Endothelial cell of umbilical vein (primary cell): ENCODE measurements at regions not wholly inside any gene's neighbourhood (a gene's known extent, or its start where the extent isn't known, plus 50 kb on each side); places are given as distances from the start of the nearest gene placed in this dataset.

ENCODE experiments used
- BruUV-seq: library from RNA; stranded (reverse); fragments of 400-500 nt; replicated peaks from 2 replicates; lab custom pipeline; 2021; lab: Mats Ljungman, UMichigan
- CTCF ChIA-PET: fragments of 300-600, 350-600 bp; sonication (Branson Sonifier 250); formaldehyde crosslinking; loops from one replicate; lab custom pipeline; 2021; ENCODE audit warnings: antibody characterized with exemption, inconsistent platforms; lab: Charles Lee
- POLR2A ChIA-PET: fragments of 300-600, 350-600 bp; sonication (Branson Sonifier 250); formaldehyde crosslinking; loops from one replicate; lab custom pipeline; 2021; ENCODE audit warnings: antibody characterized with exemption, inconsistent platforms; lab: Charles Lee
- DNase-seq: peaks from one replicate; pipeline ENCODE4 v3.0.0-alpha.2; 2011; ENCODE audit warnings: low read depth, low spot score
- FAIRE-seq: peaks from 2 replicates; lab custom pipeline; 2011; peaks lifted over from hg19 to GRCh38; lab: Jason Lieb, UNC
- H2AFZ ChIP-seq: 2 replicates; pipeline ENCODE4 v1.6.0; 2012; ENCODE audit warnings: low read depth, low read length, control low read depth, inconsistent platforms
- H3K27ac ChIP-seq: 2 replicates; pipeline ENCODE4 v1.5.1; 2011; ENCODE audit warnings: low read depth, mild to moderate bottlenecking, control low read depth, low read length, moderate library complexity; ENCODE audit not compliant: insufficient read depth
- H3K27me3 ChIP-seq, 2 experiments: 2 replicates each; pipeline versions ENCODE4 v1.6.0 to v1.6.1; 2011; ENCODE audit warnings: low read length in 2 of 2, mixed read lengths in 1 of 2; ENCODE audit not compliant: control insufficient read depth in 2 of 2, insufficient read depth in 2 of 2
- H3K36me3 ChIP-seq, 2 experiments: 2 replicates in 1 of 2; 3 replicates in 1 of 2; pipeline ENCODE4 v1.5.1; 2011; ENCODE audit warnings: low read length in 2 of 2, mild to moderate bottlenecking in 1 of 2, moderate library complexity in 1 of 2; ENCODE audit not compliant: control insufficient read depth in 2 of 2, insufficient read depth in 2 of 2; ENCODE audit errors: extremely low read depth in 1 of 2
- H3K4me1 ChIP-seq: 3 replicates; pipeline ENCODE4 v1.5.1; 2011; ENCODE audit warnings: mild to moderate bottlenecking, low read length; ENCODE audit not compliant: control insufficient read depth, insufficient read depth; ENCODE audit errors: extremely low read depth
- H3K4me2 ChIP-seq: 2 replicates; pipeline ENCODE4 v1.6.1; 2011; ENCODE audit warnings: low read length, control low read depth, mixed read lengths; ENCODE audit not compliant: insufficient read depth
- H3K4me3 ChIP-seq, 3 experiments: fragments of 200-600 bp in 1 of 3; sonication (generic), shearing (Covaris generic) in 1 of 3; replicated peaks in 1 of 3; 2 replicates each; pipeline ENCODE4 v1.5.1; 2011 to 2016; ENCODE audit warnings: control low read depth in 3 of 3, low read length in 3 of 3, mild to moderate bottlenecking in 2 of 3, inconsistent platforms in 1 of 3, low read depth in 1 of 3, moderate library complexity in 1 of 3; ENCODE audit not compliant: insufficient read depth in 1 of 3
- H3K79me2 ChIP-seq: 2 replicates; pipeline ENCODE4 v1.6.0; 2012; ENCODE audit warnings: low read length, inconsistent platforms; ENCODE audit not compliant: control insufficient read depth, insufficient read depth
- H3K9ac ChIP-seq: replicated peaks from 2 replicates; pipeline ENCODE3; 2011; ENCODE audit warnings: low read length, control low read depth; ENCODE audit not compliant: insufficient read depth; ENCODE audit errors: extremely low read depth
- H3K9me1 ChIP-seq: replicated peaks from 3 replicates; pipeline ENCODE4 v1.6.0; 2011; ENCODE audit warnings: mild to moderate bottlenecking, low read length; ENCODE audit not compliant: control insufficient read depth, insufficient read depth; ENCODE audit errors: extremely low read depth
- H3K9me3 ChIP-seq: replicated peaks from 2 replicates; pipeline ENCODE4 v1.5.1; 2012; ENCODE audit warnings: low read length, inconsistent platforms; ENCODE audit not compliant: control insufficient read depth, insufficient read depth
- H4K20me1 ChIP-seq: replicated peaks from 2 replicates; pipeline ENCODE3; 2011; ENCODE audit warnings: mild to moderate bottlenecking, low read length; ENCODE audit not compliant: control insufficient read depth, insufficient read depth; ENCODE audit errors: extremely low read depth
- CTCF ChIP-seq, 2 donors: IDR thresholded peaks; 1 replicate in 1 of 2; 2 replicates in 1 of 2; pipeline ENCODE4 v1.5.1; 2011; ENCODE audit warnings: low read length in 2 of 2, mild to moderate bottlenecking in 2 of 2, moderate library complexity in 2 of 2, control low read depth in 1 of 2, inconsistent platforms in 1 of 2, low read depth in 1 of 2; ENCODE audit not compliant: insufficient read depth in 1 of 2; ENCODE audit errors: extremely low read depth in 1 of 2
- EZH2 ChIP-seq: IDR thresholded peaks from 2 replicates; pipeline ENCODE4 v1.6.1; 2012; ENCODE audit warnings: borderline replicate concordance, low read depth, mild to moderate bottlenecking, moderate library complexity, low read length, inconsistent platforms; ENCODE audit not compliant: severe bottlenecking
- FOS ChIP-seq: IDR thresholded peaks from 2 replicates; pipeline ENCODE4 v1.6.1; 2011; ENCODE audit warnings: mild to moderate bottlenecking, low read length, moderate library complexity, borderline replicate concordance; ENCODE audit not compliant: insufficient read depth
- GATA2 ChIP-seq: IDR thresholded peaks from 2 replicates; pipeline ENCODE4 v1.7.0; 2011; ENCODE audit warnings: low read depth, mild to moderate bottlenecking, moderate library complexity, mixed read lengths, low read length; ENCODE audit not compliant: insufficient read length, insufficient read depth
- JUN ChIP-seq: IDR thresholded peaks from 2 replicates; pipeline ENCODE4 v1.6.1; 2011; ENCODE audit warnings: borderline replicate concordance, low read depth; ENCODE audit not compliant: insufficient read length, insufficient read depth
- MYC ChIP-seq: IDR thresholded peaks from one replicate; pipeline ENCODE4 v1.6.1; 2011; ENCODE audit warnings: mild to moderate bottlenecking, low read depth, low read length
- POLR2A ChIP-seq: IDR thresholded peaks from 2 replicates; pipeline ENCODE4 v1.6.1; 2012; ENCODE audit warnings: low read depth, mild to moderate bottlenecking, control low read depth, low read length
- POLR2AphosphoS5 ChIP-seq: IDR thresholded peaks from 2 replicates; pipeline ENCODE4 v1.6.1; 2012; ENCODE audit warnings: low read depth, mild to moderate bottlenecking, control low read depth, low read length, moderate library complexity; ENCODE audit not compliant: insufficient read depth
- dilution Hi-C: fragments of 300-500 bp; cut with MboI; formaldehyde crosslinking; loops from one replicate; pipeline ENCODE4 v1.15.0; 2019; ENCODE audit warnings: low sequenced_read_pairs; ENCODE audit not compliant: extremely low pct_ligation_motif_present
- intact Hi-C: fragments of 100-400 bp; cut with micrococcal nuclease; formaldehyde crosslinking; loops from one replicate; pipeline ENCODE4 v1.10.0; 2022
- TF ChIP-seq, protein P1 (sequence below): IDR thresholded peaks from 2 replicates; pipeline ENCODE4 v1.6.1; 2011; ENCODE audit not compliant: insufficient read depth, insufficient read length

DNA sequence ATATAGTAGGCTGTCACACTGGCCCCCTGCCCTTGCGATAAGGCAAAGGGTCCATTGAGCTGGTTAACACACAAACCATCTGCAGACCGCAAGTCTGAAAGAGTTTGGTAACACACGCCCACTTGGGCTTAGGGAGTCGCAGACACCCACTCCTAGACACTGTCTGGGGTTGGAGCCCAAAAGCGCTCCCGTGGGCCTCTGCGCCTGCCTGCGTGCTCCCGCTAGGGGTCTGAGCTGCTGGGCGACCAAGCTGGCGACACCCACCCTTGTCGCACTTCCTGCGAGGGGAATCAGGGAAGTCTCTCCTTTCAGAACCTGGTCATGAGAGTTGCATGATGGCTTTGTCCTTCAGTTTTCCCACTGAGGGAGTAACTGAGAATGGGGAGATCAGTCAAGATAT, 653.0 kb downstream of the HTR1B start:
- dilution Hi-C loops (no loop called here), intact Hi-C loops (no loop called here)
- DNase-seq (no peak), FAIRE-seq (no peak)
- POLR2A ChIA-PET: no interaction called here
- TF ChIP-seq JUN (no peak), MYC (no peak), POLR2AphosphoS5 (no peak), CTCF (IDR thresholded peaks at IDR 0.05; ENCODE audit: extremely low read depth in 1 of 2, insufficient read depth in 1 of 2, low read depth in 1 of 2, low read length in 2 of 2) (no peak)
- Histone ChIP-seq H3K9me1 (no peaks in the 10 kb centered on the region), H3K9ac (no peak overlapping the region), H3K4me1 (no peaks in the 10 kb centered on the region), H3K4me2 (no peak overlapping the region), H4K20me1 (no peaks in the 10 kb centered on the region), H3K79me2 (no peaks in the 10 kb centered on the region), H3K27ac (no peak overlapping the region), H3K27me3 (no peaks in the 10 kb centered on the region), H2AFZ (no peak overlapping the region), H3K9me3 (no peaks in the 10 kb centered on the region), H3K36me3 (no peaks in the 10 kb centered on the region), H3K4me3 (no peak overlapping the region)
- BruUV-seq: no TSS peak
- CTCF ChIA-PET: no interaction called here

GRCh38 chr6:76803038-76803580, 660.2 kb downstream of the HTR1B start:
- Histone ChIP-seq H3K4me1 (no peaks in the 10 kb centered on the region), H3K79me2 (no peaks in the 10 kb centered on the region), H3K9ac (no peak overlapping the region), H3K4me3 (no peak overlapping the region), H4K20me1 (no peaks in the 10 kb centered on the region), H3K9me1 (no peaks in the 10 kb centered on the region), H3K36me3 (no peaks in the 10 kb centered on the region), H2AFZ (no peak overlapping the region), H3K4me2 (no peak overlapping the region), H3K27me3 (no peaks in the 10 kb centered on the region), H3K9me3 (no peaks in the 10 kb centered on the region), H3K27ac (no peak overlapping the region)
- FAIRE-seq: no peak
- CTCF ChIA-PET: interaction anchor here (1.0 kb wide), 1 partner anchor 19 kb away, joined by 3 read pairs; no protein-coding TSS in a partner anchor
- POLR2A ChIA-PET: no interaction called here
- DNase-seq: no peak
- BruUV-seq: no TSS peak
- dilution Hi-C loops: no loop called here
- intact Hi-C loops: no loop called here
- TF ChIP-seq, protein P1, sequence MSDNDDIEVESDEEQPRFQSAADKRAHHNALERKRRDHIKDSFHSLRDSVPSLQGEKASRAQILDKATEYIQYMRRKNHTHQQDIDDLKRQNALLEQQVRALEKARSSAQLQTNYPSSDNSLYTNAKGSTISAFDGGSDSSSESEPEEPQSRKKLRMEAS: no peak
- TF ChIP-seq FOS: no peak
- no peak for TF ChIP-seq GATA2
- no peak for TF ChIP-seq MYC
- TF ChIP-seq CTCF (IDR thresholded peaks at IDR 0.05; ENCODE audit: extremely low read depth in 1 of 2, insufficient read depth in 1 of 2, low read depth in 1 of 2, low read length in 2 of 2): no peak
- TF ChIP-seq POLR2A: no peak
- TF ChIP-seq POLR2AphosphoS5: no peak
- TF ChIP-seq JUN: no peak
- TF ChIP-seq EZH2: no peak
